K562 (cell line): ENCODE measurements at regions not wholly inside any gene's neighbourhood (a gene's known extent, or its start where the extent isn't known, plus 50 kb on each side); places are given as distances from the start of the nearest gene placed in this dataset.

Source experiments
- ATAC-seq: fragments of 200-7000 bp; cut with Tn5 transposase; 3 replicates; pipeline ENCODE4 v1.9.1; 2020; ENCODE audit warnings: moderate library complexity
- BruUV-seq: library from RNA; stranded (reverse); fragments of 400-500 nt; replicated peaks from 2 replicates; lab custom pipeline; 2021; lab: Mats Ljungman, UMichigan
- CTCF ChIA-PET: fragments of 300-600 bp; formaldehyde crosslinking; extraction: SDS; loops from one replicate; lab custom pipeline; 2021; ENCODE audit warnings: low intra/inter-chr PET ratio; lab: Yijun Ruan, JAX
- POLR2A ChIA-PET: fragments of 300-600, 350-650 bp; sonication (Branson Sonifier 250); formaldehyde crosslinking; extraction: SDS; loops from one replicate; lab custom pipeline; 2021; ENCODE audit warnings: antibody characterized with exemption, inconsistent platforms; lab: Yijun Ruan, JAX
- DNase-seq, 4 experiments: peaks; one replicate each; pipeline versions ENCODE4 v3.0.0 to v3.0.0-alpha.2; 2011 to 2018; ENCODE audit warnings: low spot score in 3 of 4, mixed read lengths in 3 of 4; ENCODE audit errors: extremely low read depth in 1 of 4
- FAIRE-seq: peaks from 2 replicates; lab custom pipeline; 2011; peaks lifted over from hg19 to GRCh38; lab: Jason Lieb, UNC
- H2AFZ ChIP-seq: 2 replicates; pipeline ENCODE4 v1.6.0; 2011; ENCODE audit warnings: low read depth, low read length, control low read depth, inconsistent platforms
- H3K27ac ChIP-seq: fragments of 200-600 bp; 3 replicates; pipeline ENCODE4 v1.8.0; 2011; ENCODE audit warnings: low read depth, mild to moderate bottlenecking, control low read depth, inconsistent platforms, low read length, moderate library complexity, mixed read lengths; ENCODE audit errors: extremely low read depth
- H3K27me3 ChIP-seq, 2 experiments: fragments of 300-600 bp in 1 of 2; 2 replicates in 1 of 2; 3 replicates in 1 of 2; pipeline versions ENCODE4 v1.6.0 to v1.8.0; 2011; ENCODE audit warnings: inconsistent platforms in 2 of 2, low read length in 2 of 2, mild to moderate bottlenecking in 1 of 2, mixed read lengths in 1 of 2, moderate library complexity in 1 of 2; ENCODE audit not compliant: control insufficient read depth in 2 of 2, insufficient read depth in 2 of 2
- H3K36me3 ChIP-seq: fragments of 300-600 bp; 3 replicates; pipeline ENCODE4 v1.8.0; 2011; ENCODE audit warnings: mild to moderate bottlenecking, low read length, inconsistent platforms; ENCODE audit not compliant: control insufficient read depth, insufficient read depth
- H3K4me1 ChIP-seq, 2 experiments: fragments of 200-600 bp in 1 of 2; replicated peaks in 1 of 2; 2 replicates in 1 of 2; 3 replicates in 1 of 2; pipeline versions ENCODE4 v1.5.1 to v1.8.0; 2011; ENCODE audit warnings: inconsistent platforms in 2 of 2, low read length in 2 of 2, mild to moderate bottlenecking in 1 of 2, mixed read lengths in 1 of 2, moderate library complexity in 1 of 2; ENCODE audit not compliant: control insufficient read depth in 2 of 2, insufficient read depth in 2 of 2
- H3K4me2 ChIP-seq: 2 replicates; pipeline ENCODE4 v1.6.1; 2011; ENCODE audit warnings: low read length, control low read depth, inconsistent platforms, mixed read lengths; ENCODE audit not compliant: insufficient read depth
- H3K4me3 ChIP-seq: fragments of 200-600 bp; sonication (generic), shearing (Covaris generic); 2 replicates; pipeline ENCODE4 v1.5.1; 2016; ENCODE audit warnings: control low read depth, inconsistent platforms
- H3K79me2 ChIP-seq: fragments of 200-600 bp; 3 replicates; pipeline ENCODE4 v1.8.0; 2011; ENCODE audit warnings: low read length, inconsistent platforms; ENCODE audit not compliant: control insufficient read depth, insufficient read depth
- H3K9ac ChIP-seq, 2 experiments: 2 replicates each; pipeline versions ENCODE4 v1.6.0 to v1.6.1; 2011; ENCODE audit warnings: low read depth in 2 of 2, low read length in 2 of 2, control low read depth in 1 of 2, inconsistent platforms in 1 of 2, mild to moderate bottlenecking in 1 of 2, mixed read lengths in 1 of 2; ENCODE audit not compliant: insufficient read depth in 1 of 2
- H3K9me1 ChIP-seq: one replicate; pipeline ENCODE4 v1.6.0; 2011; ENCODE audit warnings: inconsistent platforms, mild to moderate bottlenecking, low read length, moderate library complexity; ENCODE audit not compliant: control insufficient read depth, insufficient read depth
- H3K9me3 ChIP-seq: replicated peaks from 2 replicates; pipeline ENCODE4 v1.5.1; 2011; ENCODE audit warnings: low read depth, low read length, inconsistent platforms; ENCODE audit not compliant: control insufficient read depth, insufficient read depth
- H4K20me1 ChIP-seq: replicated peaks from 2 replicates; pipeline ENCODE4 v1.6.1; 2011; ENCODE audit warnings: low read length, inconsistent platforms, mixed read lengths; ENCODE audit not compliant: control insufficient read depth, insufficient read depth
- FIP1L1 ChIP-seq: fragments of 200-400 bp; formaldehyde crosslinking; IDR thresholded peaks from 2 replicates; pipeline ENCODE4 v1.6.1; 2018; ENCODE audit warnings: mild to moderate bottlenecking, low read depth, low read length; ENCODE audit not compliant: poor library complexity, severe bottlenecking
- GATAD2A ChIP-seq: fragments of 450-650 bp; IDR thresholded peaks from 2 replicates; pipeline ENCODE4 v1.6.1; 2017
- MYBL2 ChIP-seq, 2 experiments: fragments of 450-650 bp in 1 of 2; sonication (generic) in 1 of 2; formaldehyde crosslinking in 1 of 2; IDR thresholded peaks; 2 replicates each; pipeline versions ENCODE4 v1.6.1 to v1.8.1; 2017 to 2022; ENCODE audit warnings: borderline replicate concordance in 1 of 2, inconsistent platforms in 1 of 2, low read depth in 1 of 2, mild to moderate bottlenecking in 1 of 2, missing genetic modification reagents in 1 of 2, moderate library complexity in 1 of 2
- NBN ChIP-seq: fragments of 450-650 bp; IDR thresholded peaks from 2 replicates; pipeline ENCODE4 v1.6.1; 2016; ENCODE audit warnings: low read depth, mild to moderate bottlenecking
- STAG1 ChIP-seq: sonication (generic); formaldehyde crosslinking; IDR thresholded peaks from 2 replicates; pipeline ENCODE4 v1.5.0; 2020; ENCODE audit warnings: missing genetic modification reagents, borderline replicate concordance
- ZNF445 ChIP-seq: fragments of 250-450 bp; sonication (Bioruptor Pico); IDR thresholded peaks from 2 replicates; pipeline ENCODE4 v1.4.0; 2020; ENCODE audit warnings: low read depth, mild to moderate bottlenecking, moderate library complexity
- WGBS: fragments of 100-300 bp; shearing (Covaris generic); methylation state at CpG from one replicate; pipeline ENCODE4 v1.1.6; 2016; ENCODE audit warnings: low coverage, mixed read lengths; ENCODE audit not compliant: insufficient coverage; ENCODE audit errors: missing lambda C conversion rate; 5-methylcytosine and 5-hydroxymethylcytosine counted together
- in situ Hi-C: fragments of 300-500 bp; cut with MboI; formaldehyde crosslinking; loops from 4 replicates; pipeline ENCODE4 v1.15.0; 2018; ENCODE audit warnings: inconsistent platforms, mixed read lengths
- intact Hi-C: fragments of 100-400 bp; cut with micrococcal nuclease; formaldehyde crosslinking; loops from 2 replicates; pipeline ENCODE4 v1.14.2; 2022

DNA sequence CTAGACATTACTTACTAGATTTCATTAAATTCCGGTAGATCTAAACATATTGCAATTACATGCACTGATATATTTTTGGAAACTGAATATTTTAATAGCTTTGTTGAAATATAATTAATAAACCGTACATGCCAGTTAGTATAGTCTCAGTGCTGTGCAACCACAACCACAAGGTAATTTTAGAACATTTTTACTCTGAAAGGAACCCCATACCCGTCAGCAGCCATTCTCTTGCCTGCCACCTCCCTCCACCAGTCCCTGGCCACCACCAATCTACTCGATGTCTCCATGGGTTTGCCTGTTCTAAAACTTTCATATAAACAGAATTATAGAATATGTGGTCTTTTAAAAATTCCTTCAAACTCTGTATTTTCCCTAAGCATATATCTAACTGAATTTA, 293.9 kb downstream of the THBS2 start:
- no peak overlapping the region for H3K4me2 ChIP-seq
- H3K4me3 ChIP-seq: no peak overlapping the region
- CTCF ChIA-PET: no interaction called here
- no peaks in the 10 kb centered on the region; a peak in 1 of 5 replicates for H3K4me1 ChIP-seq
- no peak overlapping the region for H3K27ac ChIP-seq
- H2AFZ ChIP-seq: no peak overlapping the region
- FAIRE-seq: no peak
- no peaks in the 10 kb centered on the region for H3K9me3 ChIP-seq
- no TSS peak for BruUV-seq
- no peak overlapping the region for H3K9ac ChIP-seq
- no peak for DNase-seq
- intact Hi-C loops: loop anchor here (5.0 kb wide), 1 partner anchor 1573 kb away; no protein-coding TSS in a partner anchor
- H3K36me3 ChIP-seq: no peaks in the 10 kb centered on the region
- 2% methylated on average over 4 of the region's 4 CpGs for WGBS
- TF ChIP-seq ZNF445 (no peak), FIP1L1 (no peak), GATAD2A (no peak), STAG1 (CRISPR knock-in tag) (no peak), NBN (no peak), MYBL2 (IDR thresholded peaks at IDR 0.05; ENCODE audit: low read depth) (no peak), MYBL2 (CRISPR knock-in tag; IDR thresholded peaks at IDR 0.05; ENCODE audit: borderline replicate concordance) (no peak)
- TF ChIP-seq, all 486 proteins: peak for 0
- in situ Hi-C loops: no loop called here
- no peaks in the 10 kb centered on the region for H3K9me1 ChIP-seq
- peaks cover 0 to 23% of the 10 kb centered on the region in 2 experiments; a peak in 1 of 5 replicates for H3K27me3 ChIP-seq
- no peaks in the 10 kb centered on the region for H4K20me1 ChIP-seq
- POLR2A ChIA-PET: interaction anchor here (3.0 kb wide), 1 partner anchor 11 kb away, joined by 9 read pairs; no protein-coding TSS in a partner anchor
- no peaks in the 10 kb centered on the region for H3K79me2 ChIP-seq
- no peak for ATAC-seq
